Astrocyte (in vitro differentiated cells and primary cell): ENCODE measurements at regions not wholly inside any gene's neighbourhood (a gene's known extent, or its start where the extent isn't known, plus 50 kb on each side); places are given as distances from the start of the nearest gene placed in this dataset.

Experiments
- DNase-seq: peaks from one replicate; pipeline ENCODE4 v3.0.0-alpha.2; 2010; ENCODE audit warnings: low read depth
- FAIRE-seq: peaks from 2 replicates; lab custom pipeline; 2011; peaks lifted over from hg19 to GRCh38; lab: Jason Lieb, UNC
- H2AFZ ChIP-seq: 2 replicates; pipeline ENCODE4 v1.6.0; 2012; ENCODE audit warnings: low read depth, low read length, inconsistent platforms
- H3K27ac ChIP-seq: 2 replicates; pipeline ENCODE4 v1.5.1; 2011; ENCODE audit warnings: low read depth, low read length, inconsistent platforms
- H3K27me3 ChIP-seq: 2 replicates; pipeline ENCODE4 v1.6.0; 2011; ENCODE audit warnings: low read length, inconsistent platforms; ENCODE audit not compliant: insufficient read depth
- H3K36me3 ChIP-seq: 2 replicates; pipeline ENCODE4 v1.5.1; 2011; ENCODE audit warnings: low read length, inconsistent platforms; ENCODE audit not compliant: insufficient read depth
- H3K4me1 ChIP-seq: 2 replicates; pipeline ENCODE4 v1.5.1; 2011; ENCODE audit warnings: low read length, inconsistent platforms; ENCODE audit not compliant: insufficient read depth
- H3K4me2 ChIP-seq: 2 replicates; pipeline ENCODE4 v1.6.0; 2012; ENCODE audit warnings: low read length, inconsistent platforms
- H3K4me3 ChIP-seq: 2 replicates; pipeline ENCODE4 v1.5.1; 2011; ENCODE audit warnings: low read depth, mild to moderate bottlenecking, low read length, inconsistent platforms; ENCODE audit not compliant: insufficient read depth
- H3K79me2 ChIP-seq: 2 replicates; pipeline ENCODE4 v1.6.0; 2012; ENCODE audit warnings: mild to moderate bottlenecking, low read length, inconsistent platforms; ENCODE audit not compliant: insufficient read depth
- H3K9ac ChIP-seq: 2 replicates; pipeline ENCODE4 v1.6.0; 2012; ENCODE audit warnings: mild to moderate bottlenecking, low read length, inconsistent platforms
- H3K9me3 ChIP-seq: 2 replicates; pipeline ENCODE4 v1.5.1; 2012; ENCODE audit warnings: low read depth, mild to moderate bottlenecking, low read length, inconsistent platforms; ENCODE audit not compliant: insufficient read depth
- H4K20me1 ChIP-seq: 2 replicates; pipeline ENCODE4 v1.6.0; 2012; ENCODE audit warnings: low read length, inconsistent platforms; ENCODE audit not compliant: insufficient read depth
- H3K27ac Mint-ChIP-seq: one replicate; pipeline ENCODE4 v1.8.0; 2021; ENCODE audit warnings: mild to moderate bottlenecking, mixed read lengths; ENCODE audit not compliant: unreplicated experiment
- H3K27me3 Mint-ChIP-seq: one replicate; pipeline ENCODE4 v1.8.0; 2021; ENCODE audit warnings: low read depth, mixed read lengths; ENCODE audit not compliant: unreplicated experiment
- H3K36me3 Mint-ChIP-seq: one replicate; pipeline ENCODE4 v1.8.0; 2021; ENCODE audit warnings: low read depth, mixed read lengths; ENCODE audit not compliant: unreplicated experiment
- H3K4me1 Mint-ChIP-seq: one replicate; pipeline ENCODE4 v1.8.0; 2021; ENCODE audit warnings: low read depth, mixed read lengths; ENCODE audit not compliant: unreplicated experiment
- H3K4me3 Mint-ChIP-seq: one replicate; pipeline ENCODE4 v1.8.0; 2021; ENCODE audit warnings: mild to moderate bottlenecking, moderate library complexity, mixed read lengths; ENCODE audit not compliant: unreplicated experiment
- H3K9me3 Mint-ChIP-seq: one replicate; pipeline ENCODE4 v1.8.0; 2021; ENCODE audit warnings: mild to moderate bottlenecking, mixed read lengths; ENCODE audit not compliant: unreplicated experiment
- CTCF ChIP-seq: IDR thresholded peaks from 2 replicates; pipeline ENCODE4 v1.5.1; 2011; ENCODE audit warnings: low read depth, mild to moderate bottlenecking, inconsistent platforms, low read length, moderate library complexity; ENCODE audit not compliant: insufficient read depth
- EZH2 ChIP-seq: IDR thresholded peaks from 2 replicates; pipeline ENCODE4 v1.6.1; 2012; ENCODE audit warnings: mild to moderate bottlenecking, low read length, inconsistent platforms; ENCODE audit not compliant: insufficient read depth

GRCh38 chr20:40329321-40329720 is 359.7 kb downstream of the MAFB start:
- peaks cover 3% of the 10 kb centered on the region for H3K4me1 Mint-ChIP-seq

GRCh38 chr20:40326784-40327183 is 362.3 kb downstream of the MAFB start:
- H3K4me2 ChIP-seq: no peak overlapping the region
- no peaks in the 10 kb centered on the region for H3K36me3 ChIP-seq
- DNase-seq: no peak
- H3K4me1 Mint-ChIP-seq: peaks cover 7% of the 10 kb centered on the region
- no peaks in the 10 kb centered on the region for H3K27me3 ChIP-seq
- peaks cover 3% of the 10 kb centered on the region for H3K9me3 ChIP-seq
- H3K27me3 Mint-ChIP-seq: peaks cover 17% of the 10 kb centered on the region
- no peak for FAIRE-seq
- H4K20me1 ChIP-seq: no peaks in the 10 kb centered on the region
- H2AFZ ChIP-seq: no peak overlapping the region
- H3K79me2 ChIP-seq: no peaks in the 10 kb centered on the region
- no peaks in the 10 kb centered on the region for H3K9me3 Mint-ChIP-seq
- H3K27ac ChIP-seq: no peak overlapping the region
- no peak overlapping the region for H3K4me3 Mint-ChIP-seq
- no peak overlapping the region for H3K27ac Mint-ChIP-seq
- H3K9ac ChIP-seq: no peak overlapping the region
- H3K4me3 ChIP-seq: no peak overlapping the region
- no peak for TF ChIP-seq CTCF
- TF ChIP-seq EZH2: no peak
- H3K36me3 Mint-ChIP-seq: no peaks in the 10 kb centered on the region
- no peaks in the 10 kb centered on the region for H3K4me1 ChIP-seq

More at GRCh38 chr20:40329321-40329720, 359.7 kb downstream of the MAFB start:
- FAIRE-seq (no peak), DNase-seq (no peak)
- H3K9me3 Mint-ChIP-seq: no peaks in the 10 kb centered on the region
- H4K20me1 ChIP-seq: no peaks in the 10 kb centered on the region
- H3K9me3 ChIP-seq: peaks cover 3% of the 10 kb centered on the region
- no peak overlapping the region for H3K4me2 ChIP-seq
- H3K27ac ChIP-seq: no peak overlapping the region
- no peak overlapping the region for H3K4me3 ChIP-seq
- no peak overlapping the region for H2AFZ ChIP-seq
- H3K4me3 Mint-ChIP-seq: no peak overlapping the region
- H3K27me3 ChIP-seq: no peaks in the 10 kb centered on the region
- H3K36me3 ChIP-seq: no peaks in the 10 kb centered on the region
- H3K79me2 ChIP-seq: no peaks in the 10 kb centered on the region
- TF ChIP-seq EZH2: no peak
- no peak for TF ChIP-seq CTCF
- no peak overlapping the region for H3K27ac Mint-ChIP-seq
- no peaks in the 10 kb centered on the region for H3K4me1 ChIP-seq
- no peak overlapping the region for H3K9ac ChIP-seq
- no peaks in the 10 kb centered on the region for H3K36me3 Mint-ChIP-seq
- H3K27me3 Mint-ChIP-seq: peaks cover 29% of the 10 kb centered on the region

- TF ChIP-seq CTCF (no peak), EZH2 (no peak)
- no peak for FAIRE-seq
- H3K9me3 Mint-ChIP-seq: no peaks in the 10 kb centered on the region
- H3K27me3 Mint-ChIP-seq: peaks cover 15% of the 10 kb centered on the region
- no peak for DNase-seq
- no peak overlapping the region for H3K27ac Mint-ChIP-seq
- no peak overlapping the region for H3K9ac ChIP-seq
- no peaks in the 10 kb centered on the region for H3K36me3 Mint-ChIP-seq
- H3K4me2 ChIP-seq: no peak overlapping the region
- H3K4me1 Mint-ChIP-seq: peaks cover 7% of the 10 kb centered on the region
- H3K4me3 ChIP-seq: no peak overlapping the region
- no peak overlapping the region for H3K4me3 Mint-ChIP-seq
- peaks cover 3% of the 10 kb centered on the region for H3K9me3 ChIP-seq
- H3K36me3 ChIP-seq: no peaks in the 10 kb centered on the region
- H3K79me2 ChIP-seq: no peaks in the 10 kb centered on the region
- no peaks in the 10 kb centered on the region for H3K27me3 ChIP-seq
- no peaks in the 10 kb centered on the region for H4K20me1 ChIP-seq
- no peak overlapping the region for H3K27ac ChIP-seq
- no peaks in the 10 kb centered on the region for H3K4me1 ChIP-seq
- no peak overlapping the region for H2AFZ ChIP-seq
Observed at GRCh38 chr20:40325006-40325568, 363.9 kb downstream of the MAFB start.
